Esophagus muscularis mucosa (tissue), 4 donors: ENCODE measurements at regions not wholly inside any gene's neighbourhood (a gene's known extent, or its start where the extent isn't known, plus 50 kb on each side); places are given as distances from the start of the nearest gene placed in this dataset.
"Not testable (repeated sequence)": the region's sequence is repeated elsewhere in the genome, so short reads cannot be mapped to it uniquely, and the experiment has no call there.

Experiments
- DNase-seq: peaks from one replicate; pipeline ENCODE4 v3.0.0-alpha.2; 2017; ENCODE audit errors: extremely low spot score
- H3K27ac ChIP-seq, 4 donors: fragments of 200-600 bp; sonication (generic); replicated peaks in 1 of 4; 1 replicate in 3 of 4; 2 replicates in 1 of 4; pipeline ENCODE4 v1.5.1; 2016 to 2019; ENCODE audit warnings: mild to moderate bottlenecking in 1 of 4
- H3K27me3 ChIP-seq, 4 donors: fragments of 200-600 bp; sonication (generic); one replicate each; pipeline versions ENCODE4 v1.5.1 to v1.6.0; 2016 to 2019
- H3K36me3 ChIP-seq, 4 donors: fragments of 200-600 bp; sonication (generic); one replicate each; pipeline ENCODE4 v1.5.1; 2016 to 2019
- H3K4me1 ChIP-seq, 4 donors: fragments of 200-600 bp; sonication (generic); one replicate each; pipeline ENCODE4 v1.5.1; 2016 to 2019
- H3K4me3 ChIP-seq, 4 donors: fragments of 200-600 bp; sonication (generic); 1 replicate in 2 of 4; 2 replicates in 2 of 4; pipeline ENCODE4 v1.5.1; 2016 to 2019; ENCODE audit warnings: mild to moderate bottlenecking in 4 of 4, moderate library complexity in 1 of 4
- H3K9me3 ChIP-seq, 4 donors: fragments of 200-600 bp; sonication (generic); 1 replicate in 3 of 4; 2 replicates in 1 of 4; pipeline ENCODE4 v1.5.1; 2016 to 2019
- EP300 ChIP-seq: sonication (generic); formaldehyde crosslinking; IDR thresholded peaks from one replicate; pipeline ENCODE4 v1.6.1; 2017; ENCODE audit warnings: antibody characterized with exemption
- POLR2A ChIP-seq: fragments of 450-650 bp; IDR thresholded peaks from one replicate; pipeline ENCODE4 v1.6.1; 2017; ENCODE audit warnings: antibody characterized with exemption, moderate library complexity, mild to moderate bottlenecking, low read depth
- POLR2AphosphoS5 ChIP-seq, 2 donors: sonication (generic); formaldehyde crosslinking; IDR thresholded peaks; one replicate each; pipeline ENCODE4 v1.6.1; 2017; ENCODE audit warnings: antibody characterized with exemption in 2 of 2
- WGBS: methylation state at CpG from one replicate; pipeline ENCODE4 v1.1.5; 2018; 5-methylcytosine and 5-hydroxymethylcytosine counted together
- intact Hi-C: fragments of 100-400 bp; cut with DNase I; formaldehyde crosslinking; loops from one replicate; pipeline ENCODE4 v1.15.1; 2023
- TF ChIP-seq, protein P1 (sequence below), 3 experiments: fragments of 200-600 bp in 2 of 3; fragments of 450-650 bp in 1 of 3; sonication (generic) in 2 of 3; IDR thresholded peaks; one replicate each; pipeline ENCODE4 v1.5.1; 2017 to 2019; ENCODE audit warnings: antibody characterized with exemption in 3 of 3, mild to moderate bottlenecking in 2 of 3, moderate library complexity in 1 of 3

DNA sequence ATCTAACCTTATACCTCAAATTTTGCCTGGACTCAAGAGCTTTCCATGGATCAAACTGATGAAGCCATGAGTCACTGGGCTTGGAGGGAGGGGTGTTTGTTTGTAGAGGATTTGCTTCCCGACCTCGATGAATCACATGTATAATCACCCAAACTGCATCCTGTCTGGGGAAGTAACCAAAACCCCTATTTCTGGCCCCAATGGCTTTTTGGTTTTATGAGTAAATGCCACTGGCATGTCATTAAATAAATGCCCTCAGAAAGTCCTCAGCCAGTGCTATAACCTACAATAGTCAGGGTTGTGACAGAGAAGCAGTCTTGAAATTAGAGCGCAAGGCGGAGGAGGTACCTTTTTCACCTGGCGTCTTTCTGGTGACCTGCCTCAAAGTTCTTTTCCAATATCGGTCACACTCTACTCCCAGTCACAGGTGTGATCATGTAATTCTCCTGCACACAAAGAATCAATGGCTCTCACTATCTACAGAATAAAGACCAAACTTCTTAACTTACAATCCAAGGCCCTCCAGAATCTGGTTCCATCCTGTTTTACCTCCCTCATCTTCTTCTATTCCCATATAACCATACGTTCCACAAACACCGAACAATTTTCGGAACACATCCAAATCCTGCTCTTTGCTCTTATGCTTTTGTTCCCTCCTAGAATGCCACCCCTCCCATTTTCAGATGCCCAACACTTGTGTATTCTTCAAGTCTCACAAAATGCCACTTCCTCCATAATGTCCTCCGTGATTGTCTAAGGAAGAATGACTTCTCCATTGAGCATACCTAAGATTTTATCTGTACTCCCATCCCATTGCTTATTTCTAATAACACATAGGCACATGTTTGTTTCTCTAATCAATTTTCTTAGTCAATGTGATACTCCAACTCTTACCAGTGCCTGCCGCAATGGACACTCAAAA is 81.3 kb upstream of the BLID start:
- Histone ChIP-seq H3K4me3 (no peak overlapping the region), H3K9me3 (no peaks in the 10 kb centered on the region), H3K4me1 (peaks cover 0 to 82% (median 71%) of the 10 kb centered on the region in 4 donors), H3K27me3 (no peaks in the 10 kb centered on the region), H3K36me3 (no peaks in the 10 kb centered on the region), H3K27ac (peak overlapping the region; percentile 53 to 70 (median 56))
- no peak for TF ChIP-seq POLR2A
- TF ChIP-seq EP300: no peak
- peak in 1 of 2 donors; percentile 26 for TF ChIP-seq POLR2AphosphoS5 (IDR thresholded peaks at IDR 0.05)
- intact Hi-C loops: no loop called here
- no peak for DNase-seq
- WGBS: 79% methylated on average over 11 of the region's 11 CpGs

- Histone ChIP-seq H3K27ac (peak overlapping the region; percentile 53 to 70 (median 56)), H3K36me3 (no peaks in the 10 kb centered on the region), H3K4me1 (peaks cover 0 to 74% (median 70%) of the 10 kb centered on the region in 4 donors), H3K9me3 (no peaks in the 10 kb centered on the region), H3K27me3 (no peaks in the 10 kb centered on the region), H3K4me3 (no peak overlapping the region)
- WGBS: 59% methylated on average over 3 of the region's 3 CpGs
- no peak for DNase-seq
- intact Hi-C loops: no loop called here
- TF ChIP-seq, protein P1, sequence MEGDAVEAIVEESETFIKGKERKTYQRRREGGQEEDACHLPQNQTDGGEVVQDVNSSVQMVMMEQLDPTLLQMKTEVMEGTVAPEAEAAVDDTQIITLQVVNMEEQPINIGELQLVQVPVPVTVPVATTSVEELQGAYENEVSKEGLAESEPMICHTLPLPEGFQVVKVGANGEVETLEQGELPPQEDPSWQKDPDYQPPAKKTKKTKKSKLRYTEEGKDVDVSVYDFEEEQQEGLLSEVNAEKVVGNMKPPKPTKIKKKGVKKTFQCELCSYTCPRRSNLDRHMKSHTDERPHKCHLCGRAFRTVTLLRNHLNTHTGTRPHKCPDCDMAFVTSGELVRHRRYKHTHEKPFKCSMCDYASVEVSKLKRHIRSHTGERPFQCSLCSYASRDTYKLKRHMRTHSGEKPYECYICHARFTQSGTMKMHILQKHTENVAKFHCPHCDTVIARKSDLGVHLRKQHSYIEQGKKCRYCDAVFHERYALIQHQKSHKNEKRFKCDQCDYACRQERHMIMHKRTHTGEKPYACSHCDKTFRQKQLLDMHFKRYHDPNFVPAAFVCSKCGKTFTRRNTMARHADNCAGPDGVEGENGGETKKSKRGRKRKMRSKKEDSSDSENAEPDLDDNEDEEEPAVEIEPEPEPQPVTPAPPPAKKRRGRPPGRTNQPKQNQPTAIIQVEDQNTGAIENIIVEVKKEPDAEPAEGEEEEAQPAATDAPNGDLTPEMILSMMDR (IDR thresholded peaks at IDR 0.05): no peak
- TF ChIP-seq POLR2AphosphoS5 (IDR thresholded peaks at IDR 0.05) (no peak), EP300 (no peak), POLR2A (no peak)
These were observed 79.8 kb upstream of the BLID start for GRCh38 chr11:122195790-122196189.

GRCh38 chr11:122193881-122194480 is 78.0 kb upstream of the BLID start:
- H3K4me3 ChIP-seq, H3K36me3 ChIP-seq, H3K27me3 ChIP-seq, DNase-seq, H3K9me3 ChIP-seq, intact Hi-C loops: not testable (repeated sequence)
- peaks cover 6 to 78% (median 73%) of the 10 kb centered on the region in 4 donors for H3K4me1 ChIP-seq
- H3K27ac ChIP-seq: peak overlapping the region; percentile 52 to 76 (median 62)
- 87% methylated on average over 5 of the region's 5 CpGs for WGBS

GRCh38 chr11:122193457-122193856 is 77.4 kb upstream of the BLID start:
- H3K4me3 ChIP-seq: no peak overlapping the region
- H3K4me1 ChIP-seq: peaks cover 6 to 81% (median 76%) of the 10 kb centered on the region in 4 donors
- no peaks in the 10 kb centered on the region for H3K27me3 ChIP-seq
- TF ChIP-seq POLR2AphosphoS5 (IDR thresholded peaks at IDR 0.05) (no peak), POLR2A (no peak), EP300 (no peak)
- TF ChIP-seq, protein P1 (IDR thresholded peaks at IDR 0.05): no peak
- H3K36me3 ChIP-seq: no peaks in the 10 kb centered on the region
- H3K9me3 ChIP-seq: no peaks in the 10 kb centered on the region
- intact Hi-C loops: no loop called here
- 87% methylated on average over 1 of the region's 1 CpG for WGBS
- peak overlapping the region; percentile 52 to 76 (median 62) for H3K27ac ChIP-seq
- peak; percentile 81 for DNase-seq

GRCh38 chr11:122192634-122193255 is 76.7 kb upstream of the BLID start:
- DNase-seq: peak; percentile 66
- H3K36me3 ChIP-seq: no peaks in the 10 kb centered on the region
- H3K9me3 ChIP-seq: no peaks in the 10 kb centered on the region
- H3K4me3 ChIP-seq: no peak overlapping the region
- no peaks in the 10 kb centered on the region for H3K27me3 ChIP-seq
- intact Hi-C loops: no loop called here
- TF ChIP-seq POLR2AphosphoS5 (IDR thresholded peaks at IDR 0.05) (no peak), POLR2A (no peak), EP300 (no peak)
- TF ChIP-seq, protein P1 (IDR thresholded peaks at IDR 0.05): no peak
- WGBS: 55% methylated on average over 3 of the region's 3 CpGs
- peaks cover 6 to 84% (median 77%) of the 10 kb centered on the region in 4 donors for H3K4me1 ChIP-seq
- H3K27ac ChIP-seq: peak overlapping the region; percentile 52 to 76 (median 62)
